Panc1 (cell line): ENCODE measurements at regions not wholly inside any gene's neighbourhood (a gene's known extent, or its start where the extent isn't known, plus 50 kb on each side); places are given as distances from the start of the nearest gene placed in this dataset.
"Not testable (repeated sequence)": the region's sequence is repeated elsewhere in the genome, so short reads cannot be mapped to it uniquely, and the experiment has no call there.

Source experiments
- ATAC-seq: fragments of 200-7000 bp; cut with Tn5 transposase; 2 replicates; pipeline ENCODE4 v1.9.1; 2020; ENCODE audit warnings: mild to moderate bottlenecking, moderate library complexity
- BruUV-seq: library from RNA; stranded (reverse); fragments of 400-500 nt; replicated peaks from 2 replicates; lab custom pipeline; 2021; lab: Mats Ljungman, UMichigan
- CTCF ChIA-PET: fragments of 300-600 bp; sonication (Branson Sonifier 250); formaldehyde crosslinking; loops from one replicate; lab custom pipeline; 2022; ENCODE audit warnings: antibody characterized with exemption; lab: Charles Lee
- POLR2A ChIA-PET: fragments of 300-600 bp; sonication (Branson Sonifier 250); formaldehyde crosslinking; loops from one replicate; lab custom pipeline; 2022; ENCODE audit warnings: antibody characterized with exemption; lab: Charles Lee
- DNase-seq: peaks from one replicate; pipeline ENCODE4 v3.0.0-alpha.2; 2010; ENCODE audit warnings: low read depth, low spot score
- H3K27ac ChIP-seq: 2 replicates; pipeline ENCODE4 v1.5.1; 2011; ENCODE audit warnings: mild to moderate bottlenecking, low read length, inconsistent platforms
- H3K27me3 ChIP-seq: fragments of 200-500 bp; sonication (Bioruptor generic); 2 replicates; pipeline ENCODE4 v1.6.0; 2014; ENCODE audit warnings: low read length, inconsistent platforms; ENCODE audit not compliant: control insufficient read depth, insufficient read depth
- H3K36me3 ChIP-seq: fragments of 200-500 bp; sonication (Bioruptor generic); 2 replicates; pipeline ENCODE4 v1.5.1; 2014; ENCODE audit warnings: inconsistent platforms, mild to moderate bottlenecking, low read length, moderate library complexity; ENCODE audit not compliant: control insufficient read depth, insufficient read depth
- H3K4me1 ChIP-seq: 2 replicates; pipeline ENCODE4 v1.5.1; 2011; ENCODE audit warnings: inconsistent platforms, mild to moderate bottlenecking, low read length, moderate library complexity; ENCODE audit not compliant: control insufficient read depth, insufficient read depth
- H3K4me3 ChIP-seq, 2 experiments: 2 replicates each; pipeline ENCODE4 v1.5.1; 2011 to 2012; ENCODE audit warnings: low read depth in 2 of 2, low read length in 2 of 2, mild to moderate bottlenecking in 2 of 2, inconsistent platforms in 1 of 2, moderate library complexity in 1 of 2
- H3K9me3 ChIP-seq: fragments of 200-500 bp; sonication (Bioruptor generic); 2 replicates; pipeline ENCODE4 v1.5.1; 2014; ENCODE audit warnings: low read depth, mild to moderate bottlenecking, inconsistent platforms, low read length, moderate library complexity; ENCODE audit not compliant: control insufficient read depth, insufficient read depth
- CTCF ChIP-seq: fragments of 450-650 bp; IDR thresholded peaks from 2 replicates; pipeline ENCODE4 v1.5.1; 2017; ENCODE audit warnings: mild to moderate bottlenecking
- POLR2AphosphoS5 ChIP-seq: IDR thresholded peaks from 2 replicates; pipeline ENCODE4 v1.6.1; 2012; ENCODE audit warnings: mild to moderate bottlenecking, low read depth, low read length, moderate library complexity
- REST ChIP-seq, 2 experiments: IDR thresholded peaks; 2 replicates each; pipeline ENCODE4 v1.6.1; 2011 to 2012; ENCODE audit warnings: low read depth in 2 of 2, control low read depth in 1 of 2, low read length in 1 of 2, mild to moderate bottlenecking in 1 of 2, moderate library complexity in 1 of 2; ENCODE audit not compliant: insufficient read depth in 1 of 2
- SIN3A ChIP-seq: IDR thresholded peaks from 2 replicates; pipeline ENCODE4 v1.6.1; 2012; ENCODE audit warnings: low read depth, mild to moderate bottlenecking, low read length, moderate library complexity, borderline replicate concordance; ENCODE audit not compliant: insufficient read depth
- TCF7L2 ChIP-seq: IDR thresholded peaks from 2 replicates; pipeline ENCODE4 v1.6.1; 2011; ENCODE audit warnings: mild to moderate bottlenecking, low read depth, low read length, inconsistent platforms
- in situ Hi-C: cut with HindIII; loops from 2 replicates; pipeline ENCODE4 v1.10.0; 2016; ENCODE audit warnings: low sequenced_read_pairs, low pct_unique_long_range_greater_than_20kb
- intact Hi-C: fragments of 100-400 bp; cut with micrococcal nuclease; formaldehyde crosslinking; loops from one replicate; pipeline ENCODE4 v1.10.0; 2022; ENCODE audit not compliant: unreplicated experiment

- ATAC-seq (no peak), DNase-seq (peak; percentile 22)
- TF ChIP-seq SIN3A (no peak), CTCF (peak; percentile 80)
- intact Hi-C loops (loop anchor here (2.0 kb wide), 2 partner anchors 404 to 452 kb away; no protein-coding TSS in a partner anchor), in situ Hi-C loops (no loop called here)
- ChIA-PET CTCF (interaction anchor here (0.6 to 1.0 kb wide), 2 partner anchors 127 to 452 kb away, joined by 3 read pairs; no protein-coding TSS in a partner anchor), POLR2A (no interaction called here)
- Histone ChIP-seq H3K27ac (no peak overlapping the region), H3K27me3 (no peaks in the 10 kb centered on the region), H3K36me3 (no peaks in the 10 kb centered on the region), H3K4me1 (no peaks in the 10 kb centered on the region), H3K4me3 (peak overlapping the region in 1 of 2 experiments; percentile 5; a peak in 1 of 4 replicates), H3K9me3 (no peaks in the 10 kb centered on the region)
- no TSS peak for BruUV-seq
Measured at GRCh38 chr12:85468356-85469157, 188.5 kb downstream of the ALX1 start.

- in situ Hi-C loops, H3K27ac ChIP-seq, POLR2A ChIA-PET, H3K4me3 ChIP-seq, DNase-seq, H3K9me3 ChIP-seq, BruUV-seq, H3K36me3 ChIP-seq, H3K27me3 ChIP-seq, H3K4me1 ChIP-seq, ATAC-seq: not testable (repeated sequence)
- CTCF ChIA-PET: interaction anchor here (1.0 kb wide), 1 partner anchor 451 kb away, joined by 3 read pairs; no protein-coding TSS in a partner anchor
- intact Hi-C loops: loop anchor here (2.0 to 10.0 kb wide), 3 partner anchors 105 to 451 kb away; no protein-coding TSS in a partner anchor
Measured at GRCh38 chr12:85469158-85470086, 189.4 kb downstream of the ALX1 start.

GRCh38 chr12:85475277-85475676, 195.3 kb downstream of the ALX1 start:
- H3K27me3 ChIP-seq, H3K27ac ChIP-seq, ATAC-seq, H3K9me3 ChIP-seq, DNase-seq, H3K4me1 ChIP-seq, H3K4me3 ChIP-seq, in situ Hi-C loops, POLR2A ChIA-PET, BruUV-seq, CTCF ChIA-PET, H3K36me3 ChIP-seq: not testable (repeated sequence)
- intact Hi-C loops: loop anchor here (10.0 kb wide), 1 partner anchor 100 kb away; no protein-coding TSS in a partner anchor

- Histone ChIP-seq H3K4me3 (no peak overlapping the region), H3K36me3 (no peaks in the 10 kb centered on the region), H3K4me1 (no peaks in the 10 kb centered on the region), H3K27ac (no peak overlapping the region), H3K9me3 (no peaks in the 10 kb centered on the region), H3K27me3 (no peaks in the 10 kb centered on the region)
- in situ Hi-C loops: no loop called here
- TF ChIP-seq TCF7L2 (no peak), REST (IDR thresholded peaks at IDR 0.05; ENCODE audit: insufficient read depth in 1 of 2, low read depth in 2 of 2, low read length in 1 of 2) (no peak), SIN3A (no peak), CTCF (no peak), POLR2AphosphoS5 (no peak)
- ATAC-seq (no peak), DNase-seq (no peak)
- intact Hi-C loops: loop anchor here (10.0 kb wide), 1 partner anchor 98 kb away; no protein-coding TSS in a partner anchor
- CTCF ChIA-PET: no interaction called here
- POLR2A ChIA-PET: no interaction called here
- no TSS peak for BruUV-seq
Measured at GRCh38 chr12:85476756-85477155, 196.7 kb downstream of the ALX1 start.
